Breast epithelium (tissue), 3 donors: ENCODE measurements at regions not wholly inside any gene's neighbourhood (a gene's known extent, or its start where the extent isn't known, plus 50 kb on each side); places are given as distances from the start of the nearest gene placed in this dataset.

Experiments
- POLR2A ChIP-seq: fragments of 450-650 bp; IDR thresholded peaks from one replicate; pipeline ENCODE4 v1.6.1; 2016; ENCODE audit warnings: antibody characterized with exemption, mild to moderate bottlenecking, moderate library complexity
- POLR2AphosphoS5 ChIP-seq, 3 donors: sonication (generic); formaldehyde crosslinking; IDR thresholded peaks; one replicate each; pipeline ENCODE4 v1.6.1; 2017; ENCODE audit warnings: antibody characterized with exemption in 3 of 3
- TF ChIP-seq, protein P1 (sequence below), 3 donors: fragments of 450-650 bp; IDR thresholded peaks; one replicate each; pipeline ENCODE4 v1.5.1; 2016 to 2017; ENCODE audit warnings: antibody characterized with exemption in 3 of 3, mild to moderate bottlenecking in 3 of 3, moderate library complexity in 3 of 3

GRCh38 chr2:64881037-64881492, 108.1 kb upstream of the SLC1A4 start:
- TF ChIP-seq, protein P1, sequence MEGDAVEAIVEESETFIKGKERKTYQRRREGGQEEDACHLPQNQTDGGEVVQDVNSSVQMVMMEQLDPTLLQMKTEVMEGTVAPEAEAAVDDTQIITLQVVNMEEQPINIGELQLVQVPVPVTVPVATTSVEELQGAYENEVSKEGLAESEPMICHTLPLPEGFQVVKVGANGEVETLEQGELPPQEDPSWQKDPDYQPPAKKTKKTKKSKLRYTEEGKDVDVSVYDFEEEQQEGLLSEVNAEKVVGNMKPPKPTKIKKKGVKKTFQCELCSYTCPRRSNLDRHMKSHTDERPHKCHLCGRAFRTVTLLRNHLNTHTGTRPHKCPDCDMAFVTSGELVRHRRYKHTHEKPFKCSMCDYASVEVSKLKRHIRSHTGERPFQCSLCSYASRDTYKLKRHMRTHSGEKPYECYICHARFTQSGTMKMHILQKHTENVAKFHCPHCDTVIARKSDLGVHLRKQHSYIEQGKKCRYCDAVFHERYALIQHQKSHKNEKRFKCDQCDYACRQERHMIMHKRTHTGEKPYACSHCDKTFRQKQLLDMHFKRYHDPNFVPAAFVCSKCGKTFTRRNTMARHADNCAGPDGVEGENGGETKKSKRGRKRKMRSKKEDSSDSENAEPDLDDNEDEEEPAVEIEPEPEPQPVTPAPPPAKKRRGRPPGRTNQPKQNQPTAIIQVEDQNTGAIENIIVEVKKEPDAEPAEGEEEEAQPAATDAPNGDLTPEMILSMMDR (IDR thresholded peaks at IDR 0.05), result no peak
- TF ChIP-seq POLR2A (no peak), POLR2AphosphoS5 (IDR thresholded peaks at IDR 0.05) (no peak)
